ENCODE measurements at regions not wholly inside any gene's neighbourhood (a gene's known extent, or its start where the extent isn't known, plus 50 kb on each side); places are given as distances from the start of the nearest gene placed in this dataset.

DNA sequence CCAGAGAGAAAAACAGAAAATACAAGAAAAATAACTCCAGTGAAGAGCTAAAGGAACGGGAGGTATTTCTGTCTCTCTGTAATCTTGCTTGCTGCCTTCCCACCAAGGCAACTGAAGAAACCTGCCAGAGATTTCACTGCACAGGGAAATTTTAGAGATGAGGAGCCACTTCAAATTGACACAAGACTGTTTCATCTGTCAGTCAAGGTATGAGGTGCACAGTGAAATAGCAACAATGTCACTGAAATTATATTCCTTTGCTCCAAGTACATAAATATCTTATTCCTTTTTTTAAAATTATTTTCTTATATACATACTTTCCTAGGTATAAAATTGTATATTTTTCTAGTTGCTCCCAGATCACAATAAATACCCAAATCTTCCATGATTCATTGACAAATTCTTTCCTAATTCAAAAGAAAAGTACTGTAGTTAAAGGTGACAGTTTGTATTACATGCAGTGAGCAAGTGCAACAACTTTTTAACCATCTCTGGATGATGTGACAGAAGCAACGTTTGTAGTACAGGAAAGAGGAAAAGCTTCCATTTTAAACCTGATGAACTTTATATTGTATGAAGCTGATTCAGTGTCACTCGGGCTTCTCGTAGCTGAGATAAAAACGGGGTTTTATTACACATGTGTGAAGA, 563.4 kb downstream of the TUSC7 start:
- H3K4me3 ChIP-seq (ENCODE audit: low read depth, low read length), result no peak overlapping the region

DNA sequence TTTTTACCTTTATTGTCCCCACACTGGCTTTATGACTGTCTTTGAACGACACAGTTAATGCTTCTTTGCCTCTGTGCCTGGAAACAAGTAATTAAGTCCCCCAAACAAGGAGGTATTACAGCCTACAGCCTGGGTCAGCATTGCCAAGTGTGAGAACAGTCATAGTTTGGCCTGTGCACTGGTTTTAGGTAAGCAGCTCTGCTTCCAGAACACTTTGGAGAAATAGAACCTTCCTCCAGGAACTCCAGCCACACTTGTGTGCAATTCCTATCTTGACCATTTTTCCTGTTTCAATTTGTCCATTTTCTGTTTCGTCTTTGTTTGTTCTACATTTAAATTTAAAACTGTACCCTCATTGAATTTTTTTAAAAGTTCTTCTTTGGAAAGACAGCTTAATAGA, 568.2 kb downstream of the TUSC7 start:
- H3K4me3 ChIP-seq (ENCODE audit: low read depth, low read length), result no peak overlapping the region
- TF ChIP-seq, protein P1, sequence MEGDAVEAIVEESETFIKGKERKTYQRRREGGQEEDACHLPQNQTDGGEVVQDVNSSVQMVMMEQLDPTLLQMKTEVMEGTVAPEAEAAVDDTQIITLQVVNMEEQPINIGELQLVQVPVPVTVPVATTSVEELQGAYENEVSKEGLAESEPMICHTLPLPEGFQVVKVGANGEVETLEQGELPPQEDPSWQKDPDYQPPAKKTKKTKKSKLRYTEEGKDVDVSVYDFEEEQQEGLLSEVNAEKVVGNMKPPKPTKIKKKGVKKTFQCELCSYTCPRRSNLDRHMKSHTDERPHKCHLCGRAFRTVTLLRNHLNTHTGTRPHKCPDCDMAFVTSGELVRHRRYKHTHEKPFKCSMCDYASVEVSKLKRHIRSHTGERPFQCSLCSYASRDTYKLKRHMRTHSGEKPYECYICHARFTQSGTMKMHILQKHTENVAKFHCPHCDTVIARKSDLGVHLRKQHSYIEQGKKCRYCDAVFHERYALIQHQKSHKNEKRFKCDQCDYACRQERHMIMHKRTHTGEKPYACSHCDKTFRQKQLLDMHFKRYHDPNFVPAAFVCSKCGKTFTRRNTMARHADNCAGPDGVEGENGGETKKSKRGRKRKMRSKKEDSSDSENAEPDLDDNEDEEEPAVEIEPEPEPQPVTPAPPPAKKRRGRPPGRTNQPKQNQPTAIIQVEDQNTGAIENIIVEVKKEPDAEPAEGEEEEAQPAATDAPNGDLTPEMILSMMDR (IDR thresholded peaks at IDR 0.05; ENCODE audit: low read depth, low read length), result no peak

More for the DNA sequence above, 563.4 kb downstream of the TUSC7 start:
- TF ChIP-seq, protein P1 (IDR thresholded peaks at IDR 0.05; ENCODE audit: low read depth, low read length), result no peak

DNA sequence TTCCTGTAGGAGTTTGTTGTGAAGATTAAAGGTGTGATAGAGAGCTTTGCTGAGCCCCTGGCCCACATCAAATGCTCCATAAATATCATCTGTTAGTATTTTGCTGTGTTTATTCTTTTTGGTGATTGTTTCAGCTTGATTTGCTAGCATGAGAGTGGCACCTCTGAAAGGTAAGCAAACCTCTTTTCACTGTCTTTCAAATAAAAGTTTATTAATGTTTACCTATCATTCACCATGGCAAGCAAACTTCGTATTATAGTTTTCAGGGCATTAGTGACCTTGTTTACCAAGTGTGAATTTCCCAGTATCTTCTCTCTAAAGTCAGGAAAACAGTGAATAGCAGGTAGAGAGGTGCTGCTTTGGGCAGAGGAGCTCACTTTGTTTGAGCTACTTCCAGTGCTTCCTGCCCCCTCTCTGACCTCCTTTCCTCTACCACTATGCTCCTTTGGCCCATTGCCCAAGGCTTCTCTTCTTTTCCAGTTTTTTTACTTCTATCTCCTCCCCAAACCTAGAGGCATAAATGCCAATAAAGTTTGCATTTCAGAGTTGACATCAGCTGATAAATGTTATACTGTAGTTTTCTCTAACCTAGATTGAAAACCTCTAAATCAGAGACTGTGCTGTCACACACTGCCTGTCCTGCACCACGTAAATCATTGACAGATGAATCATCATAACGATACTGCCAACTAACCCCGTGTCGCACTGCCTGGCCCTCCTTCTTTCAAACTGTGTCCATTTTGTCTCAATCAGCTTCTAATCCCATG, 569.0 kb downstream of the TUSC7 start:
- H3K4me3 ChIP-seq (ENCODE audit: low read depth, low read length), result no peak overlapping the region
- TF ChIP-seq, protein P1 (IDR thresholded peaks at IDR 0.05; ENCODE audit: low read depth, low read length), result no peak

DNA sequence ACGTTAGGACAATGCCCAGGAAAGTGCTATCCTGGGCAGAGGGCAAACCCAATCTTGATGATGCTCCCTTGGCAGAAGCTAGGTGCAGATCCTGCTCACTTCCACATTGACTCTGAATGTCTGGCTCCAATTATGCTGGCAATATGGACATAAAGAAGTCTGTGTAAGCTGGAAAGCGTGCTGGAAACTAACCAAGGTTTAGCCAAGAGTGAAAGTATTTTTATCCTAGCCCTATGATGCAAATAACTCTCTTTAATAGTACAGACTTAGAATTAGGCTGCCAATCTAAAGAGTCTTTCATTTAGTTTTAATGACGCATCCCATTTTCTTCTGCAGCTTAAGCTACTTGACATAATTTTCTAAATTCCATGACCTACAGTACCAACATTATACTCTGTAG, 571.8 kb downstream of the TUSC7 start:
- TF ChIP-seq, protein P1 (IDR thresholded peaks at IDR 0.05; ENCODE audit: low read depth, low read length), result no peak

DNA sequence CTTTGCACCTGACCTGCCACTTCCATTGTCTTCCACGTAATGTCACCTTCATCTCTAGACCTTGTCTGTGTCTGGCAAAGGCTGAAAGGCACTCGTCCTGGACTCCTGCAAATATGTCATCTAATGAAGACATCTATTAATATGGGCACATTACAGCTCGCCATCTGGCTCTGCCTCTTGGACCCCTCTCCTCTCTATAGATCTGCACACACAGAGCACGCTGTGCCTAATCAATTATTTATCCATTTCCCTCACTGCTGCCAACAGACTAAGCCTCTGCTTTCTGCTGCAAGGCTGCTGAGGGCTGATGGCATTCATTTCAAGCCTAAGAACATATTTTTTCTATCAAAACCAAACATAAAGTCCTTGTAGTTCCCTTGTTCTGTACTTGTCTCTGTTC, 573.0 kb downstream of the TUSC7 start:
- TF ChIP-seq, protein P1 (IDR thresholded peaks at IDR 0.05; ENCODE audit: low read depth, low read length), result no peak
- H3K4me3 ChIP-seq (ENCODE audit: low read depth, low read length), result no peak overlapping the region

More for the DNA sequence above, 571.8 kb downstream of the TUSC7 start:
- H3K4me3 ChIP-seq (ENCODE audit: low read depth, low read length), result no peak overlapping the region

DNA sequence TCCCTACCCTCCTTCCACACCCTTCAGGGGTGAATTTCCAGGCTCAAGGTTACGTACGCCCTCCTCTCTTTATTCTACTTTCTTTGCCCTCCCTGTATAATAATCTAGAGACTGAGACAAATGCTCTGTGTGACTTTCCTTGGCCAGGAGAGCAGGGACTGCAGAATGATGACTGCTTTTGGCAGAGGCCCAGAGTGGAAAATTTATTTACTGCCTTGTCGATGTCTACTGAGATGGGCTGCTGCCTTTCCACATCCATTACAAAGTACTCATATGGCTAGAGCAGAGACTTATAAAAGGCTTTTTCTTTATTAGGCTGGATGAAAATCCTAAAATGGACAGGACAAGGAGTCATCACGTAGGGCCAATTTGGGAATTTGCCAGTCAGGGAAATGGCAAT, 576.2 kb downstream of the TUSC7 start:
- TF ChIP-seq, protein P1 (IDR thresholded peaks at IDR 0.05; ENCODE audit: low read depth, low read length), result no peak
- no peak overlapping the region for H3K4me3 ChIP-seq (ENCODE audit: low read depth, low read length)

DNA sequence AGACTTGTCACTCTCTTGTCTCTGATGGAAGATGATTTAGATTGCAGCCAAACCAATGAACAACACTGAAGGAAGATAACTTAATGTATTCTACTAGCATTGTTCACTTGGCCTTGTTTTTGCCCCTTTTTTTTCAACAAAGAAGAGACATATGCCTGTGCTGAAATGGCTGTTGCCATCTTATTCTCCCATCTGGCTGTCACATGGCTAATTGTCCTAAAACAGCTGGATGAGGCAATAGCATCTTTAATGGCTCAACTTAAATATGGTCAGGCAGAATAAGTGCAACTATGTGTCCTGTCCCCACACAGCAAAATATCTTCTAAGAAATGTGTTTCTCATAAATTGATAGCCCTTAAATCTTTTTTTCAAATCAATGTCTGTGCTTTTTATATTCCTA, 576.9 kb downstream of the TUSC7 start:
- H3K4me3 ChIP-seq (ENCODE audit: low read depth, low read length), result no peak overlapping the region
- TF ChIP-seq, protein P1 (IDR thresholded peaks at IDR 0.05; ENCODE audit: low read depth, low read length), result no peak

Measured in WI38 (cell line).